HepG2 (cell line): ENCODE measurements at regions not wholly inside any gene's neighbourhood (a gene's known extent, or its start where the extent isn't known, plus 50 kb on each side); places are given as distances from the start of the nearest gene placed in this dataset.
A peak's percentile ranks its signal among the peaks of the same experiment; 100 is the strongest.

ENCODE experiments used
- ATAC-seq: fragments of 200-7000 bp; cut with Tn5 transposase; 3 replicates; pipeline ENCODE4 v1.9.1; 2020; ENCODE audit warnings: mild to moderate bottlenecking, moderate library complexity
- BruUV-seq: library from RNA; stranded (reverse); fragments of 400-500 nt; replicated peaks from 2 replicates; lab custom pipeline; 2021; lab: Mats Ljungman, UMichigan
- CTCF ChIA-PET: fragments of 300-600 bp; formaldehyde crosslinking; extraction: SDS; loops from one replicate; lab custom pipeline; 2021; ENCODE audit warnings: low total read pairs, inconsistent platforms, low intra/inter-chr PET ratio; lab: Yijun Ruan, JAX
- POLR2A ChIA-PET: fragments of 350-600 bp; sonication (Branson Sonifier 250); formaldehyde crosslinking; loops from one replicate; lab custom pipeline; 2020; ENCODE audit warnings: antibody characterized with exemption, inconsistent platforms; lab: Yijun Ruan, JAX
- DNase-seq: peaks from one replicate; pipeline ENCODE4 v3.0.0-alpha.2; 2015; ENCODE audit warnings: low spot score
- FAIRE-seq: peaks from 3 replicates; lab custom pipeline; 2011; peaks lifted over from hg19 to GRCh38; lab: Jason Lieb, UNC
- H2AFZ ChIP-seq: one replicate; pipeline ENCODE4 v1.6.1; 2011; ENCODE audit warnings: low read length, inconsistent platforms
- H3K27ac ChIP-seq: fragments of 300-600 bp; 3 replicates; pipeline ENCODE4 v1.8.0; 2011; ENCODE audit warnings: mixed run types, mild to moderate bottlenecking, mixed read lengths, low read length, inconsistent platforms; ENCODE audit not compliant: insufficient read depth; ENCODE audit errors: extremely low read length
- H3K27me3 ChIP-seq, 2 experiments: fragments of 200-600 bp in 1 of 2; 2 replicates in 1 of 2; 3 replicates in 1 of 2; pipeline versions ENCODE4 v1.6.0 to v1.8.0; 2011; ENCODE audit warnings: low read length in 2 of 2, mild to moderate bottlenecking in 2 of 2, moderate library complexity in 2 of 2, inconsistent platforms in 1 of 2; ENCODE audit not compliant: insufficient read depth in 2 of 2, control insufficient read depth in 1 of 2
- H3K36me3 ChIP-seq, 2 experiments: fragments of 200-600 bp in 1 of 2; replicated peaks in 1 of 2; 2 replicates in 1 of 2; 3 replicates in 1 of 2; pipeline versions ENCODE4 v1.5.1 to v1.8.0; 2011; ENCODE audit warnings: low read length in 2 of 2, inconsistent platforms in 1 of 2; ENCODE audit not compliant: insufficient read depth in 2 of 2, control insufficient read depth in 1 of 2
- H3K4me1 ChIP-seq: 2 replicates; pipeline ENCODE4 v1.5.1; 2012; ENCODE audit warnings: low read length, inconsistent platforms; ENCODE audit not compliant: insufficient read depth
- H3K4me2 ChIP-seq: 2 replicates; pipeline ENCODE4 v1.6.0; 2011; ENCODE audit warnings: low read depth, low read length, inconsistent platforms
- H3K4me3 ChIP-seq, 3 experiments: fragments of 200-600 bp in 1 of 3; sonication (generic), shearing (Covaris generic) in 1 of 3; replicated peaks in 1 of 3; 2 replicates each; pipeline ENCODE4 v1.5.1; 2011 to 2016; ENCODE audit warnings: low read length in 3 of 3, inconsistent platforms in 2 of 3, low read depth in 2 of 3, mild to moderate bottlenecking in 2 of 3, control low read depth in 1 of 3, mixed read lengths in 1 of 3; ENCODE audit not compliant: insufficient read depth in 1 of 3
- H3K79me2 ChIP-seq: one replicate; pipeline ENCODE4 v1.6.1; 2011; ENCODE audit warnings: low read length, inconsistent platforms; ENCODE audit not compliant: insufficient read depth
- H3K9ac ChIP-seq: 2 replicates; pipeline ENCODE4 v1.6.0; 2011; ENCODE audit warnings: mild to moderate bottlenecking, low read depth, low read length, inconsistent platforms; ENCODE audit not compliant: insufficient read depth
- H3K9me3 ChIP-seq: 2 replicates; pipeline ENCODE4 v1.5.1; 2012; ENCODE audit warnings: mild to moderate bottlenecking, low read length
- H4K20me1 ChIP-seq: 2 replicates; pipeline ENCODE4 v1.6.0; 2011; ENCODE audit warnings: inconsistent platforms, mild to moderate bottlenecking, low read length, moderate library complexity; ENCODE audit not compliant: insufficient read depth
- CEBPB ChIP-seq: IDR thresholded peaks from 2 replicates; pipeline ENCODE4 v1.6.1; 2011; ENCODE audit warnings: low read depth, low read length, improper control_type of control experiment, borderline replicate concordance
- FOXA1 ChIP-seq, 2 experiments: fragments of 450-650 bp in 1 of 2; sonication (generic) in 1 of 2; formaldehyde crosslinking in 1 of 2; IDR thresholded peaks; 2 replicates each; pipeline versions ENCODE4 v1.4.0 to v1.6.1; 2016 to 2020; ENCODE audit warnings: missing genetic modification reagents in 1 of 2
- JARID2 ChIP-seq: sonication (generic); formaldehyde crosslinking; IDR thresholded peaks from 2 replicates; pipeline ENCODE4 v1.8.1; 2023; ENCODE audit warnings: missing genetic modification reagents, inconsistent platforms; ENCODE audit not compliant: insufficient replicate concordance
- KLF16 ChIP-seq, 2 experiments: sonication (generic) in 1 of 2; formaldehyde crosslinking in 1 of 2; IDR thresholded peaks; 2 replicates each; pipeline versions ENCODE4 v1.6.1 to v1.8.0; 2016 to 2023; ENCODE audit warnings: missing genetic modification reagents in 2 of 2, missing compliant biosample characterization in 1 of 2
- MIER2 ChIP-seq: IDR thresholded peaks from 2 replicates; pipeline ENCODE4 v1.6.1; 2016; ENCODE audit warnings: missing biosample characterization, missing genetic modification reagents
- REPIN1 ChIP-seq: sonication (generic); formaldehyde crosslinking; IDR thresholded peaks from 2 replicates; pipeline ENCODE4 v1.8.0; 2022; ENCODE audit warnings: missing genetic modification reagents, low read depth, mild to moderate bottlenecking, borderline replicate concordance
- SOX13 ChIP-seq, 3 experiments: fragments of 450-650 bp in 1 of 3; sonication (generic) in 1 of 3; formaldehyde crosslinking in 1 of 3; IDR thresholded peaks in 2 of 3; conservative IDR thresholded peaks in 1 of 3; 2 replicates each; pipeline versions ENCODE4 v1.5.0 to v1.6.1; 2016 to 2020; ENCODE audit warnings: antibody characterized with exemption in 1 of 3, mild to moderate bottlenecking in 1 of 3, missing compliant biosample characterization in 1 of 3, missing genetic modification reagents in 1 of 3, moderate library complexity in 1 of 3
- SOX6 ChIP-seq, 2 experiments: fragments of 450-650 bp in 1 of 2; sonication (generic) in 1 of 2; formaldehyde crosslinking in 1 of 2; IDR thresholded peaks; 2 replicates each; pipeline versions ENCODE4 v1.4.0 to v1.6.1; 2017 to 2020; ENCODE audit warnings: antibody characterized with exemption in 1 of 2, mild to moderate bottlenecking in 1 of 2, missing genetic modification reagents in 1 of 2
- ZNF12 ChIP-seq: sonication (generic); formaldehyde crosslinking; IDR thresholded peaks from 2 replicates; pipeline ENCODE4 v1.5.0; 2020; ENCODE audit warnings: missing genetic modification reagents
- WGBS: methylation state at CpG from one replicate; pipeline ENCODE4 v1.1.6; 2017; ENCODE audit warnings: low lambda C conversion rate; 5-methylcytosine and 5-hydroxymethylcytosine counted together
- in situ Hi-C: cut with HindIII; loops from 2 replicates; pipeline ENCODE4 v1.10.0; 2017; ENCODE audit warnings: low pct_unique_long_range_greater_than_20kb; ENCODE audit not compliant: extremely low pct_ligation_motif_present
- intact Hi-C: fragments of 100-400 bp; cut with micrococcal nuclease; formaldehyde crosslinking; loops from one replicate; pipeline ENCODE4 v1.10.0; 2022; ENCODE audit not compliant: unreplicated experiment

DNA sequence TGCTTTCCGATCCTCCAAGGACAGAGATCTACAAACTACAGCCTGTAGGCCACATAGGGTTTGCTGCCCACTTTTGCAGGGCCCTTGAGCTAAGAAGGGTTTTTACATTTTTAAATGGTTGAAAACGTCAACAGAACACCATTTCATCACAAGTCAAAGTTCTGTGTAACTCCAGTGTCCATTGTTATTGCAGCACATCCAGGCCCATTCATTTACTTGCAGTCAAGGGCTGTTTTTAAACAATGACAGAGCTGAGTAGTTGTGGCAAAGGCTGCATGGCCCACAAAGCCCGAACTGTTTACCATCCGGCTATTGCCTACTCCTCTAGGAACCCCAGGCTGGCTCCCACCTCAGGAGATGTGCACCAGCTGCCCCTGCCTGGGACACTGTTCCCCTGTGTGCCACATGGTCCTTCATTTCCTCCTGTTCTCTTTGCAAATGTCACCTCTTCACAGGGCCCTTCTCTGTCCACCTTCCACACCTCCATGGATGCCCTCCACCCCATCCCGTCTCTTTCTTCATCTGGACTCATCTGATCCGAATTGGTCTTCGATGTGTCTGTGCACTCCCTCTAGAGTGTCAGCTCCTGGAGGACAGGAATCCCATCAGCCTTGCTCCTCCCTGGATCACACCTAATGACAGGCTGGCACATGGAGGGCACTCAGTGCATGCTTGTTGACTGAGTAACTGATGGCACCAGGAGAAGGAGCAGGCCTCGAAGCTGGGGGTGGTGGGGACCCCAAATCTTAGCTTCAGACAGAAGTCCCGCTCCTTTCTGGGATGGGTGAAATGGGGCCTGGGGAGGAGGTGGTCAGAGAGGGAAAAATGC is 69.5 kb upstream of the IQSEC1 start:
- H2AFZ ChIP-seq = no peak overlapping the region
- peaks cover 31% of the 10 kb centered on the region for H3K4me1 ChIP-seq
- peaks cover 15% of the 10 kb centered on the region; the same call in 1 of the 2 replicates for H4K20me1 ChIP-seq
- ChIA-PET POLR2A (no interaction called here), CTCF (no interaction called here)
- no peaks in the 10 kb centered on the region for H3K79me2 ChIP-seq
- H3K27me3 ChIP-seq = no peaks in the 10 kb centered on the region
- DNase-seq (peak; percentile 39), FAIRE-seq (peak; percentile 18), ATAC-seq (peak; percentile 8; the same call in 1 of the 3 replicates)
- BruUV-seq = no TSS peak
- intact Hi-C loops (no loop called here), in situ Hi-C loops (no loop called here)
- H3K4me3 ChIP-seq = no peak overlapping the region
- H3K36me3 ChIP-seq = peaks cover 0 to 2% of the 10 kb centered on the region in 2 experiments; a peak in 2 of 5 replicates
- no peaks in the 10 kb centered on the region for H3K9me3 ChIP-seq
- H3K4me2 ChIP-seq = no peak overlapping the region
- H3K9ac ChIP-seq = no peak overlapping the region
- H3K27ac ChIP-seq = no peak overlapping the region
- WGBS = 78% methylated on average over 7 of the region's 9 CpGs
- no peak for TF ChIP-seq KLF16 (CRISPR knock-in tag; IDR thresholded peaks at IDR 0.05)
- peak; percentile 93 for TF ChIP-seq ZNF12
- no peak for TF ChIP-seq REPIN1 (CRISPR knock-in tag)
- no peak for TF ChIP-seq SOX6 (IDR thresholded peaks at IDR 0.05)
- peak; percentile 44; the same call in 1 of the 2 replicates for TF ChIP-seq SOX6 (CRISPR knock-in tag; IDR thresholded peaks at IDR 0.05)
- no peak for TF ChIP-seq JARID2 (CRISPR knock-in tag)
- peak; percentile 15; the same call in 1 of the 2 replicates for TF ChIP-seq MIER2
- peak; percentile 22; the same call in 1 of the 2 replicates for TF ChIP-seq CEBPB
- no peak for TF ChIP-seq FOXA1 (IDR thresholded peaks at IDR 0.05)
- TF ChIP-seq FOXA1 (CRISPR knock-in tag; IDR thresholded peaks at IDR 0.05) = no peak
- no peak for TF ChIP-seq SOX13 (IDR thresholded peaks at IDR 0.05)
- TF ChIP-seq SOX13 (CRISPR knock-in tag; conservative IDR thresholded peaks at IDR 0.05 in 1 of 2, IDR thresholded peaks at IDR 0.05 in 1 of 2) = 0 out of 4 replicates have a peak, but pooled peaks of 1 of the 2 experiments have one; percentile 23
